GM21515 (cell line): ENCODE measurements at regions not wholly inside any gene's neighbourhood (a gene's known extent, or its start where the extent isn't known, plus 50 kb on each side); places are given as distances from the start of the nearest gene placed in this dataset.
"Not testable (repeated sequence)": the region's sequence is repeated elsewhere in the genome, so short reads cannot be mapped to it uniquely, and the experiment has no call there.

Experiments
- ATAC-seq: cut with Tn5 transposase; IDR thresholded peaks from one replicate; pipeline ENCODE4 v1.9.1; 2021; ENCODE audit not compliant: unreplicated experiment

GRCh38 chr2:129191530-129191929 is 787.9 kb upstream of the RAB6C start:
- no peak for ATAC-seq

GRCh38 chr2:129192117-129192516 is 787.3 kb upstream of the RAB6C start:
- ATAC-seq, result no peak

GRCh38 chr2:129192841-129193253 is 786.6 kb upstream of the RAB6C start:
- ATAC-seq, result no peak

- no peak for ATAC-seq
These were observed 785.5 kb upstream of the RAB6C start for GRCh38 chr2:129193961-129194360.

- ATAC-seq, result no peak
These were observed 780.0 kb upstream of the RAB6C start for GRCh38 chr2:129199501-129199900.

- ATAC-seq, result no peak
These were observed 777.8 kb upstream of the RAB6C start for GRCh38 chr2:129201696-129202095.

- no peak for ATAC-seq
These were observed 776.1 kb upstream of the RAB6C start for GRCh38 chr2:129203331-129203730.

GRCh38 chr2:129204581-129204980 is 774.9 kb upstream of the RAB6C start:
- ATAC-seq, result not testable (repeated sequence)

- ATAC-seq, result no peak
These were observed 774.3 kb upstream of the RAB6C start for GRCh38 chr2:129205176-129205575.

GRCh38 chr2:129205766-129206165 is 773.7 kb upstream of the RAB6C start:
- no peak for ATAC-seq

- ATAC-seq, result no peak
These were observed 767.0 kb upstream of the RAB6C start for GRCh38 chr2:129212299-129212958.

- no peak for ATAC-seq
These were observed 755.4 kb upstream of the RAB6C start for GRCh38 chr2:129224022-129224421.

- ATAC-seq, result no peak
These were observed 755.0 kb upstream of the RAB6C start for GRCh38 chr2:129224486-129224885.

GRCh38 chr2:129229196-129229595 is 750.3 kb upstream of the RAB6C start:
- ATAC-seq, result no peak

- no peak for ATAC-seq
These were observed 749.5 kb upstream of the RAB6C start for GRCh38 chr2:129229830-129230441.

- ATAC-seq, result no peak
These were observed 747.5 kb upstream of the RAB6C start for GRCh38 chr2:129231924-129232323.

GRCh38 chr2:129233166-129233565 is 746.3 kb upstream of the RAB6C start:
- no peak for ATAC-seq

GRCh38 chr2:129233751-129234406 is 745.6 kb upstream of the RAB6C start:
- no peak for ATAC-seq

GRCh38 chr2:129236601-129237000 is 742.9 kb upstream of the RAB6C start:
- ATAC-seq, result no peak

GRCh38 chr2:129237966-129238725 is 741.3 kb upstream of the RAB6C start:
- no peak for ATAC-seq

GRCh38 chr2:129239141-129239540 is 740.3 kb upstream of the RAB6C start:
- ATAC-seq, result no peak

- no peak for ATAC-seq
These were observed 739.4 kb upstream of the RAB6C start for GRCh38 chr2:129240061-129240460.
